ENCODE measurements at regions not wholly inside any gene's neighbourhood (a gene's known extent, or its start where the extent isn't known, plus 50 kb on each side); places are given as distances from the start of the nearest gene placed in this dataset.

DNA sequence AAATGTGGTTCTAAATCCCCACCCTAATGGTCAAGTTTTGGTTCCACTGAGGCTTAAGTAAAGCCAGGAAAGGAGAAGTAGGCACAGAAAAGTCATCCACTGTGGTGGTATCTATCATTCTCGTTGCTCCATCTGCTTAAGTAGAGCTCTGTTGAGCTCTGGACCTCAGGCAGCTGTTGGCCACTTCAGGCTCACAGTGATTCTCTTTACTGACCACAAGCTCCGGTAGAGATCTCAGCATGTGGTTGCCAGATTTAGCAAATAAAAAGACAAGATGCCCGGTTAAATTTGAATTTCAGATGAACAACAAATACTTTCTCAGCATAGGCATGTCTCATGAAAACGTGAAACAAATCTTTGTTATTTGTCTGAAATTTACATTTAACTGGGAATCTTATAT lies 132.3 kb upstream of the PTCHD1 start:
- H3K9me3 Mint-ChIP-seq = no peaks in the 10 kb centered on the region; the same call in 2 of the 3 replicates
- Histone ChIP-seq H3K27ac (ENCODE audit: low read depth) (no peak overlapping the region), H3K27me3 (ENCODE audit: insufficient read depth) (no peaks in the 10 kb centered on the region), H3K4me1 (ENCODE audit: insufficient read depth) (no peaks in the 10 kb centered on the region; the same call in 1 of the 2 replicates), H3K36me3 (ENCODE audit: insufficient read depth) (no peaks in the 10 kb centered on the region), H4K20me1 (replicated peaks; ENCODE audit: insufficient read depth) (no peaks in the 10 kb centered on the region), H3K79me2 (replicated peaks; ENCODE audit: insufficient read depth) (no peaks in the 10 kb centered on the region), H3K4me3 (no peak overlapping the region), H3K4me2 (no peak overlapping the region), H3K9me2 (ENCODE audit: insufficient read depth) (no peaks in the 10 kb centered on the region), H3F3A (replicated peaks; ENCODE audit: low read depth) (no peaks in the 10 kb centered on the region), H2AFZ (no peak overlapping the region)
- ATAC-seq = peak; percentile 29; the same call in 1 of the 3 replicates
- peaks cover 3% of the 10 kb centered on the region for H3K27me3 Mint-ChIP-seq (ENCODE audit: insufficient read depth, low read depth, poor library complexity)
- H3K36me3 Mint-ChIP-seq (ENCODE audit: low read depth) = no peaks in the 10 kb centered on the region
- peak; percentile 12 for DNase-seq (ENCODE audit: low spot score)
- H3K4me3 Mint-ChIP-seq = no peak overlapping the region
- H3K27ac Mint-ChIP-seq = no peak overlapping the region
- H3K4me1 Mint-ChIP-seq = peaks cover 11% of the 10 kb centered on the region; the same call in 2 of the 3 replicates
- TF ChIP-seq CTCF (conservative IDR thresholded peaks at IDR 0.05; ENCODE audit: low read depth in 2 of 2) = no peak
- TF ChIP-seq ZNF114 (CRISPR knock-in tag; IDR thresholded peaks at IDR 0.05) = no peak
- no peak for TF ChIP-seq ETS1 (IDR thresholded peaks at IDR 0.05)
- TF ChIP-seq POLR2AphosphoS5 (IDR thresholded peaks at IDR 0.05; ENCODE audit: low read depth) = no peak
- TF ChIP-seq ZNF331 (CRISPR knock-in tag; IDR thresholded peaks at IDR 0.05; ENCODE audit: low read depth) = no peak
- TF ChIP-seq STAT1 (IDR thresholded peaks at IDR 0.05; ENCODE audit: unreplicated experiment) = no peak
- TF ChIP-seq NANOG (IDR thresholded peaks at IDR 0.05; ENCODE audit: borderline replicate concordance) = no peak
- no peak for TF ChIP-seq CREB1 (CRISPR knock-in tag; IDR thresholded peaks at IDR 0.05; ENCODE audit: low read depth)
- no peak for TF ChIP-seq REST (IDR thresholded peaks at IDR 0.05; ENCODE audit: unreplicated experiment)
- TF ChIP-seq EZH2phosphoT487 (IDR thresholded peaks at IDR 0.05; ENCODE audit: unreplicated experiment) = no peak

GRCh38 chrX:23223169-23223568 lies 111.5 kb upstream of the PTCHD1 start:
- no peak overlapping the region for H3K27ac ChIP-seq (ENCODE audit: low read depth)
- H3K4me1 ChIP-seq (ENCODE audit: insufficient read depth) = no peaks in the 10 kb centered on the region
- Mint-ChIP-seq H3K4me3 (no peak overlapping the region), H3K27ac (no peak overlapping the region), H3K4me1 (peaks cover 4% of the 10 kb centered on the region; the same call in 2 of the 3 replicates), H3K36me3 (ENCODE audit: low read depth) (no peaks in the 10 kb centered on the region), H3K27me3 (ENCODE audit: insufficient read depth, low read depth, poor library complexity) (peaks cover 1% of the 10 kb centered on the region), H3K9me3 (no peaks in the 10 kb centered on the region; the same call in 2 of the 3 replicates)
- no peaks in the 10 kb centered on the region for H3K36me3 ChIP-seq (ENCODE audit: insufficient read depth)
- no peak for TF ChIP-seq ZNF462 (CRISPR knock-in tag; IDR thresholded peaks at IDR 0.05)
- H3K27me3 ChIP-seq (ENCODE audit: insufficient read depth) = no peaks in the 10 kb centered on the region
- H4K20me1 ChIP-seq (replicated peaks; ENCODE audit: insufficient read depth) = no peaks in the 10 kb centered on the region
- H3K79me2 ChIP-seq (replicated peaks; ENCODE audit: insufficient read depth) = no peaks in the 10 kb centered on the region
- ATAC-seq = no peak
- no peak for DNase-seq (ENCODE audit: low spot score)
- no peak overlapping the region for H3K4me3 ChIP-seq
- no peak overlapping the region for H3K4me2 ChIP-seq
- no peak overlapping the region for H2AFZ ChIP-seq
- no peaks in the 10 kb centered on the region for H3K9me2 ChIP-seq (ENCODE audit: insufficient read depth)
- H3F3A ChIP-seq (replicated peaks; ENCODE audit: low read depth) = no peaks in the 10 kb centered on the region

Measured in GM23338 (cell line).